RKO (cell line): ENCODE measurements at regions not wholly inside any gene's neighbourhood (a gene's known extent, or its start where the extent isn't known, plus 50 kb on each side); places are given as distances from the start of the nearest gene placed in this dataset.
"Not testable (repeated sequence)": the region's sequence is repeated elsewhere in the genome, so short reads cannot be mapped to it uniquely, and the experiment has no call there.

ENCODE experiments used
- DNase-seq: peaks from one replicate; pipeline ENCODE4 v3.0.0-alpha.2; 2016; ENCODE audit warnings: low spot score

DNA sequence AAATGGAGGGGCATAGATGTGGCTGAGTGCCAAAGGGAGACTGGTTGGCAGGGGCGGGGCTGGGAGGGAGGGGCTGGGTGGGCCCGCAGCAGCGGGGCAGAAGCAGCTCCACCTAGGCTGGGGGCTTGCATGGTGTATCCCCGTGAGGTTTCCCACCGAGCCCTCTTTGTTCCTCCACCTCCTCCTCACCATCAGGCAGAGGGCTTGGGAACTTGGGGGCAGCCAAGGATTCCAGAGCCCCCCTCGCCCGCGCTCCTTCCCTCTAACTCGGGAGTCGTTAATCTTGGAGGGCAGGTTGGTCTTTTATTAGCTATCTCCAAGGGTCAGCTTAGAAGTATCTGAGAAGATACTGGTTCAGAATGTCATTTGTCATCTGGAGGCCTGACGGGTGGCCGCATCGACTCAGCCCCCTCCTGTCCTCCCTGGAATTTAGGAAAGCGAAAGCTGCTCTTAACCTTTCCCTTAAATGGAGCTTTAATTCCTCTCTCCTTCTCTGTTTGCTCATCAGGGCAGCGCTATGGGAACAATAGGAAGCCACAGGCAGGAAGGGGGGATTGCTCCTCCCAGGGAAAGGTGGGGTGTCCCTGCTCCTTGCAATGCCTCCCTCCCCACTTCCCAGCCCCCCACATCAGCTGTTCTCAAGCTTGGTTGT is 274.3 kb upstream of the XYLT1 start:
- DNase-seq: no peak

DNA sequence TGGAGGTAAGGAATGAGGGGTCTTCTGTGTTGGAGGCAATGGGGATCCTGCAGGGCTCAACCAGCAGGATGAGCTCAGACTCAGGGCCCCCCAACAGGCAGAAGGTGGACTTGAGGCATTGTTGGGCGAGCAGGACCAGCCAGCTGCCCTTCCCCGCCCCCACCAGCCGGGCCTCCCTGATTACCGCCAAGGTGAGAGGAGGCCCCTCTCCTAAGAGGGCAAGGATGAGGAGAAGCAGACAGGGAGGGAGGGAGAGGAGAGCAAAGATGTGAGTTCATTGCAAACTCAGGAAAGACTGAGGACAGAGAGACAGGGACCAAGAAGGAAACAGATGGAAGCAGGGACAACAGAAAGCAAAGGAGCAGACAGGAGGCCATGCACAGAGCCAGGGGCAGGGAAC is 272.8 kb upstream of the XYLT1 start:
- DNase-seq: no peak

GRCh38 chr16:17743158-17743557 is 272.4 kb upstream of the XYLT1 start:
- no peak for DNase-seq

GRCh38 chr16:17735099-17735498 is 264.3 kb upstream of the XYLT1 start:
- DNase-seq: not testable (repeated sequence)

- DNase-seq: no peak
These were observed 259.1 kb upstream of the XYLT1 start for GRCh38 chr16:17729820-17730219.

GRCh38 chr16:17728196-17728595 is 257.4 kb upstream of the XYLT1 start:
- no peak for DNase-seq

- DNase-seq: peak; percentile 7
These were observed 253.6 kb upstream of the XYLT1 start for GRCh38 chr16:17724242-17724898.

DNA sequence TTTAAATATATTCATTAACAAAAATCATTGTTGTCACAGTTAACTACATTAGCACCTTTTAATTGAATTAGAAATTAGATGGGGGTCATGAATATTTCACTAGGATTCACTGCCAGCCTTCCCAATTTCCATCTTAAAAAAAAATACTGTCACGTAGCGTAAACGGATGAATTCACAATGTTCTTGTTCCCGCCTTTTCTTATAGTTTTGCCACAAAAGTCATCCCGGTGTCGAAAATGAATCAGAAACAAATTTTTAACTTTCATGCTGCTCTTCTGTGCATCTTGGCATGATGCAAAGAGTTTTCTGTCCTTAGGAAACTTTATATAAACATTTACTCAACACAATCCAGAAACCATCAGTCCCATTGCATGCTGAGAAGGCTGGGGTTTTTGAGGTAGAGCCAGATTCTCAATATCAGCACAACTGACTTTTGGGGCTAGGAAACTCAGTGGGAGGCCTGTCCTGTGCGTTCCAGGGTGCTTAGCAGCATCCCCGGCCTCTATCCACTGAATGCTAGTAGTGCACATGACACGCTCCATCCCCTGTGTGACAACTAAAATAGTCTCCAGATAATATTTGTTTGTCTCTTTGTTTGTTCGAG is 252.9 kb upstream of the XYLT1 start:
- no peak for DNase-seq

GRCh38 chr16:17718495-17718894 is 247.7 kb upstream of the XYLT1 start:
- no peak for DNase-seq

DNA sequence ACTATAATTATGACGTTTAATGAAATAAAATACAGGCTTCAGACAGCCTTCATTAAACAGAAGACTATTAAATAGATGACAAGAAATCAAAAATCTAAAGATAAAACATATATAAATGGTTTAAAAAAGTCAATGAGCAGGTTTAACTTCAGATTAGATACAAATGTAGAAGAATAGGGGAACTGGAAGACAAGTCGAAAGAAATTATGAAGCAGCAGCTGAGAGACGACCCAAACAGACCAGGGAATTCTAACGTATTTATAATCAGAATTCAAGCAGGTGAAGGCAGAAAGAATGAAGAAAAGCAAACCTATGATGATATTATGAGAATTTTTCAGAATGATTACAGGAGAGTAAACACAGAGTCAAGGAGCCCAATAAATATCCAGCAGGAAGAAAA is 235.1 kb upstream of the XYLT1 start:
- no peak for DNase-seq

DNA sequence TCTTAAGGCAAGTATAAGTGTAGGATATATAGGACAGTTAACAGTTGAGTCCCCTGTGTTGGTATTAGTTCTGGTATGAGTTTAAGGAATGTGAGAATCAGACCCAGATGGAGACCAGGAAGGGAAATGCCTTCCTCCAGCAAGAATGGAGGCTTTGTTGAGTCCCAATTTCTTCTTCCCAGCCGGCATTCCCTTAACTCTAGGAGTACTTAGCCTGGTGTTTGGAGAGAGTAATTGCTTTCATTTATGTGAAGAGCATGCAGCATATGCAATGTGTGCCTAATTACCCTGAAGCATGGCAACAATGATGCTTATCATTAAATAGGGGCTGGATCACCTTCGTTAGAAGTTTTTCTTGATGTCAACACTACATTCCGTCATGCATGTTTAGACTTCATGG is 225.9 kb upstream of the XYLT1 start:
- no peak for DNase-seq

DNA sequence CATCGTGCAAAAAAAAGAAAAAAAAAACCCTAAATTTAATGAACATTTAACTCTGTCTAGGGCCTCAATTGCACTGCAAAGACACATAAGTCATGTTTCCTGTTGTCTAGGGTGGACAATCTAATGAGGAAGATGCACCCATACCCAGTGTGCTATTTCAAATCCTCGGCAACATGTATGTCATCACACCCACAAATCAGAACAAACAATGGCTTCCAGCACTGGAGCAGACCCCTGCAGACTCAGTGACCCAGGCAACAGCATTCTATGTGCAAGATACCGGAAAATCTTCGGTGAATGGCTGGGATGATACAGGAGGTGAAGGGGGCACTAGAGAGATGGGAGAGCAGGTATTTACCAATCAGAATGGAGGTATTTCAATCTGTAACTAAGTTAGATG is 221.7 kb upstream of the XYLT1 start:
- DNase-seq: no peak

- DNase-seq: no peak
These were observed 221.1 kb upstream of the XYLT1 start for GRCh38 chr16:17691899-17692176.

- DNase-seq: no peak
These were observed 220.5 kb upstream of the XYLT1 start for GRCh38 chr16:17691106-17691898.

GRCh38 chr16:17685447-17685846 is 214.7 kb upstream of the XYLT1 start:
- no peak for DNase-seq

DNA sequence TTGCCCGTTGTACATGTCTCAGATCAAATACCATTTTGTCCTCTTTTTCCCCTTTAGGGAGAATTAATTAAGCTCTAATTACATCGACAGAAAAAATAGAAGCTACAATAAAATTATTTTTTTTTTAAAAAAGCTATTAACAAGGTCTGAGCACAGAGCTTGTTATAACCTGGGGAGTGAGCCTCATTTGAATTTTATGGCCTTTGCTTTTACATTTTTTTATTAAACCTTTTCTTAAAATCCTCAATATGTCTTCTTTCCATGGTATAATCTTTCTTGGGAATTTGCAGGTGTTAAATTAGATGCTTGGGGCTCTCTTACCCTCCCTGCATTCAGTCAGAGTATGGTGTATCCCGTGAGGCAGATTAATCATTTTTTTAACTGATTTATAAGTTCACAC is 212.5 kb upstream of the XYLT1 start:
- DNase-seq: no peak

DNA sequence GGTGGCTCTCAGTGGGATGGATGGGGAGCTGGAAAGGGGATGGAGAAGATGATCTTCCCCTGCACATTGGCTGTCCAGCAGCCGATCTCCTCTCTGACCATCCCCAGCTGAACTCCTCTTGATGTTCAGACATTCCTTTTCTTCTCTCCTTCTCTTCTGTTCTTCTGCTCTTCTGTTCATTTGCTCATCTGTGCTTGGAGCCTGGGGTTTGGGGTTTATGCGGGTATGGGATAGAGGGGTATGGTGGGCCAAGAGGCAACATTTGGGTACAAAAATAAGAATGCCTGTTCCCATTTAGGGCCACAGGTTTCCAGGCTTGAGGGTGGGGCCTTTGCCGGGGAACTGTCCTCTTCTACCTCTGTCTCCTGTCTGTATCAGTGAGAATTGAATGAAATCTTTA is 205.4 kb upstream of the XYLT1 start:
- no peak for DNase-seq

DNA sequence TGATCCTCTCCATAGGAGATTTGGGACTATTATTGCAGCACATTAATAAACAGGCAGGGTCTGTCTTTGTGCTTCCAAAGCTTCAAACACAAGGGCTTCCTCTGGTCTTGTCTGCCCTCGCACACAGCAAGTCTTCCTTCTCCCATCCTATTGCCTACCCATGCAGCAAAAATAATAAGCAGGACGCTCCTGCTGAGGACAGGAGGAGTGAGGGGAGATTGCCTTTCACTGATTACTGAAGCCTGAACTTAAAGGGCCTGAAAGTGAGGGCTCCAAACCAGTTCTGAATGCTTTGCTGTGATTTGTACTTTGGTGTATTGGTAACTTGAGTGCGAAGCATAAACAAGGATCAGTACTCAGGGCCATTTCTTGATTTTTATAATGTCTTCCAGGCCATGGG is 197.6 kb upstream of the XYLT1 start:
- no peak for DNase-seq

DNA sequence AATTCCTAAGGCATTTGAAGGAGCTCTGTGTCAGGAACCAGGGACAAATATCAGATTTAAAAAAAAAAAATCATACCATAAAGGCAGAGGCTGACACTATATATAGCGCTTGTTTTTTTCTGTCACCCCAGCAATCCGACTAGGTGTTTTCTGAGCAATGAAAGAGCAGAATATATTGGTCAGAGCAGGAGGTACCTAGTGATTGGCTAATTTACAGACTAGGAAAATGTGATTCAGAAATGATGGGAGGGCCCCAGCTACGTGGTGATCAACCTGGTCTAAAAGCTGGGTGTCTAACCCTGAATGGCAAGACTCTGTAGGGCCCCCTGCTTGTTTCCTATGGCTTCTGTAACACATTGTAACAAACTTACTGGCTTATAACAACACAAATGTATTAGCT is 195.5 kb upstream of the XYLT1 start:
- no peak for DNase-seq

- DNase-seq: no peak
These were observed 188.1 kb upstream of the XYLT1 start for GRCh38 chr16:17658881-17659280.

GRCh38 chr16:17657045-17657444 is 186.3 kb upstream of the XYLT1 start:
- DNase-seq: no peak

DNA sequence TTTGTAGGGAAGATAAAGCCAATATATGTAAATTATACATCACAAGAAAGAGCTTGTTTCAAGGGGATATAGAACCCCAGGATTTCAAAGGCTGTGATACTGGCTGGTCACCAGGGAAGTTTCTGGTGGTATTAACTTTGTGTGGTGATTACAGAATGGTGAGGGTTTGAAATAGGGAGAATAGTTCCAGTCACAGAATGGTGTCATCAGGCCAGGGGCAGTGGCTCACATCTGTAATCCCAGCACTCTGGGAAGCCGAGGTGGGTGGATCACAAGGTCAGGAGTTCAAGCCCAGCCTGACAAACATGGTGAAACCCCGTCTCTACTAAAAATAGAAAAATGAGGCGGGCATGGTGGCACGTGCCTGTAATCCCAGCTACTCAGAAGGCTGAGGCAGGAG is 183.8 kb upstream of the XYLT1 start:
- no peak for DNase-seq

DNA sequence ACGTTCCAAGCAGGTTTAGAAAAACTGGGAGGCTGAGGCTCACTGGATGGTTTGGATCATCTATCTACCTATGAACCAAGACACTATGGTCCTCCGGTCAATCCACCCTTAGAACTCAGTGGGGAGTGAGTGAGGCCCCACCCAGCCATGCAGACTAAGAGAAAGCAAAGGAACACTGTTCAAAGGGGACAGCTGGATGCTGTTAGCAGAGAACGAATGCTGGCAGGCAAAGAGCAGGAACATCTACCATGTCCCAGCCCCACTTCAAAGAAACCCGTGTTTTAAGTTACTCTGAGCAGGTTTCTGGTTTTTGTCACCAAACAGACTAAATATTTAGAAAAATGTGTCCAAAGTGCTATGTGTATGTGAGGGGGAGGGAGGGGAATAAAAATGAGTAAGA is 183.4 kb upstream of the XYLT1 start:
- DNase-seq: no peak
